ENCODE measurements at regions not wholly inside any gene's neighbourhood (a gene's known extent, or its start where the extent isn't known, plus 50 kb on each side); places are given as distances from the start of the nearest gene placed in this dataset.

- POLR2A ChIA-PET: no interaction called here
- CTCF ChIA-PET: interaction anchor here (1.2 kb wide), 1 partner anchor 12 kb away, joined by 3 read pairs; no protein-coding TSS in a partner anchor
- DNase-seq (ENCODE audit: extremely low spot score): no peak
- TF ChIP-seq CTCF (IDR thresholded peaks at IDR 0.05; ENCODE audit: control extremely low read depth, extremely low read depth, low read depth, missing control alignments): no peak
These were observed 576.5 kb upstream of the SLITRK5 start for GRCh38 chr13:87094646-87095045.

- no peak for DNase-seq (ENCODE audit: extremely low spot score)
- POLR2A ChIA-PET: no interaction called here
- no peak for TF ChIP-seq CTCF (IDR thresholded peaks at IDR 0.05; ENCODE audit: control extremely low read depth, extremely low read depth, low read depth, missing control alignments)
- CTCF ChIA-PET: no interaction called here
These were observed 570.7 kb upstream of the SLITRK5 start for GRCh38 chr13:87100431-87100830.

- no peak for TF ChIP-seq CTCF (IDR thresholded peaks at IDR 0.05; ENCODE audit: control extremely low read depth, extremely low read depth, low read depth, missing control alignments)
- DNase-seq (ENCODE audit: extremely low spot score): no peak
- CTCF ChIA-PET: interaction anchor here (1.1 to 1.3 kb wide), 2 partner anchors 19 to 37 kb away, joined by 3 to 4 read pairs; no protein-coding TSS in a partner anchor
- POLR2A ChIA-PET: no interaction called here
These were observed 563.5 kb upstream of the SLITRK5 start for GRCh38 chr13:87107651-87108050.

- CTCF ChIA-PET: no interaction called here
- TF ChIP-seq CTCF (IDR thresholded peaks at IDR 0.05; ENCODE audit: control extremely low read depth, extremely low read depth, low read depth, missing control alignments): no peak
- no peak for DNase-seq (ENCODE audit: extremely low spot score)
- POLR2A ChIA-PET: no interaction called here
These were observed 550.7 kb upstream of the SLITRK5 start for GRCh38 chr13:87120476-87120875.

- TF ChIP-seq CTCF (IDR thresholded peaks at IDR 0.05; ENCODE audit: control extremely low read depth, extremely low read depth, low read depth, missing control alignments): no peak
- CTCF ChIA-PET: no interaction called here
- POLR2A ChIA-PET: no interaction called here
- no peak for DNase-seq (ENCODE audit: extremely low spot score)
These were observed 548.6 kb upstream of the SLITRK5 start for GRCh38 chr13:87122551-87122950.

- ChIA-PET POLR2A (no interaction called here), CTCF (no interaction called here)
- no peak for TF ChIP-seq CTCF (IDR thresholded peaks at IDR 0.05; ENCODE audit: control extremely low read depth, extremely low read depth, low read depth, missing control alignments)
- no peak for DNase-seq (ENCODE audit: extremely low spot score)
These were observed 547.0 kb upstream of the SLITRK5 start for GRCh38 chr13:87123987-87124784.
